Effector CD4-positive, alpha-beta T cell (primary cell): ENCODE measurements at regions not wholly inside any gene's neighbourhood (a gene's known extent, or its start where the extent isn't known, plus 50 kb on each side); places are given as distances from the start of the nearest gene placed in this dataset.

ENCODE experiments used
- DNase-seq: peaks from one replicate; pipeline ENCODE4 v3.0.0-alpha.2; 2020

DNA sequence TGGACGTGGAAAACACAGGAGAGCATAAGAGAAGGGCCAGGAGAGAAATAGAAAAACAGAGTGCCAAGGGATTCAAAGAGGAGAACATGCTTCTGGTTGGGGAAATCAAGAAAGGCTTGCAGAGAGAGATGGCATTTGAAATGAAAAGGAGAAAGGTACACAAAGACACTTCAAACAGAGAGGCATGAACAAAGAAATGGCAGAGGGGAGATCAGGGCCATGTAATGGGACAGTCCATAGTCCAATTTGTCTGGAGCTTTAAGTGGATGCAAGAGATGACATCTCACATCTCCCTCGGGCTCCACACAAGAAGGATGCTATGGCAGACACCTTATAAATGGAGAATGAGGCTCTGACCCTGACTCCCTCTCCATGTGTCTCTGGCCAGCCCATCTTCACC lies 331.1 kb downstream of the MLLT3 start:
- DNase-seq: no peak

DNA sequence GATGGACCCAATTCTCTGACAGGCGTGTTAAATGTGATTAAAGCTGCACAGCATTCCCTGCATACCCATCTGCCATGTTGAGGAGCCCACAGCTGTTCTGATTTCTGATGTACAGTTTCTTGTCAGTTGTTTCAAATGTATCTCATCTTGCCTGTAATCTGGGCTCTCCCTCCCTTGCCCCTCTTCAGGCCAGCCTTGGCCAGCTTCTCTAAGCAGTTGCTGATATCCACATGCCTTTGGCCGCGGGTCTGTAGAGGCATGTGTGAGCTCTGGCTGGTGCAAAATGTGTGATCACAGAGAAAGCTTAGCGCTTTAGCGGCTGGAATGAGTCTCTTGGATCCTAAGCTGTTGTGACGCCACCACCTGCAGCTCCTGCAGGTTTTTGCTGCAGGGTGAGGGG lies 332.0 kb downstream of the MLLT3 start:
- DNase-seq: no peak

DNA sequence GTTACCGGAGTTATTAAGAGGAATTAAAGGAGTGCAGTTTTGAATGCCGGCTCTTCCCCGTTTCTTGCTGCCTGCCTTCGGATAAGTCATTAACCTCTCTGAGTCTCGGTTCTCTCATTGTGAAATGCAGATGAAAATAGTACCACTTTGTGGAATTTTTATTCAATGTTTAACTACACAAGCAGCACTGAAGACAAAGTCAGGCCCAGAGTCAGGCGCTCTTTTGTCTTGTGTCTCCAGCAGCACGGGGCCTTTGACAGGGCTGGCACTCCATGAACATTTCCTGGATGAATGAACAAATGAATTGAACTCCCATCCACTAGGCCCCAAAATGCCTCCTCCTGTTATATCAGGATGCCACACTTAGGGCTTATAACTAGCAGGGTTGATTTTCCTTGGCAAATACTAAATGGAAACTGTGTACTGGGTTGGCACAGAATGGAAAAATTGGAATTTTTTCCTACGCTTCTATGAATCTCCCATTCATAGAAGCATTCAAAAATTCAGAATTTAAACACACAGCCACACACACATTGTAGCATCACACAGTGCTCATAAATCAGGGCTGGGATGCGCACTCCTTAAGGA lies 332.8 kb downstream of the MLLT3 start:
- no peak for DNase-seq

DNA sequence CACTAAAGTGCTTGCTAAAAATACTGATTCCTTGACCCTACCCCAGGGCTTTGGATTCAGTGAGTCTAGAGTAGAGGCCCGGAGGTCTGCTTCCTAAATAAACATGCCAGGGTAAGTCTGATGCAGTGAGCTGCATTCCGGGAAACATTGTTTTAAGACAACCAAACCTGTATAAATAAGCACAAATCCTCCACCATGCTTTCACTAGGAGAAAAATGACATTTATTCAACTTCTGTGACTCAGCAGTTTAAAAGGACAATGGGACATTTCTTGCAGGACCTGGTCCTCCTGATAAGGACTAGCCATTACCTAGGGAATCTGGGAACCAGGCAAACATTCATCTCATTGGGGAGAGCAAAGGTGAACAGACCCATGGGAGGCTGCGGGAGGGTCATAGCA lies 335.3 kb downstream of the MLLT3 start:
- DNase-seq: no peak

DNA sequence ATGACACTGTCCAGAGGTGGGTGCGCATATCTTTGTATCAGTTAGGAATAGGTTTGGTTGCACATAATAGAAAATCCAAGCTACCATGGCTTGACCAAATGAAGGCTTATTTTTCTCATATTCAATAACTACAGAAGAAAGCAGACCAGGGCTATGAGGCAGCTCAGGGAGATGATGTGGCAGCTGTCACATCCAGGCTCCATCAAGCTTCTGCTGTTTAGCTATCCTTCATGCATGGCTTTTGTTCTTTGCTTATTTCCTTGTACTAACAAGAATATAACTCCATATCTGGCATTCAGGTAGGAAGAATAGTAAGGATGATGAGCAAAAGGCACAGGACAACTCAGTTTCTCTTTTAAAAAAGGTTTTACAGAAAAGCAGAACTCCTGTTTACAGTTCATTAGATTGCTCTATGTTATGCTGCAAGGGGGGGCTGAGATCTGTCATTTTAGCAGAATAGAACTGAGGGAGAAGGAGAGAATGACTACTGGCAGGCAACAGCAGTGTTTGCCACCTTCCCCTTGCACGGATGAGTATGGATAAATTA lies 336.1 kb downstream of the MLLT3 start:
- no peak for DNase-seq

DNA sequence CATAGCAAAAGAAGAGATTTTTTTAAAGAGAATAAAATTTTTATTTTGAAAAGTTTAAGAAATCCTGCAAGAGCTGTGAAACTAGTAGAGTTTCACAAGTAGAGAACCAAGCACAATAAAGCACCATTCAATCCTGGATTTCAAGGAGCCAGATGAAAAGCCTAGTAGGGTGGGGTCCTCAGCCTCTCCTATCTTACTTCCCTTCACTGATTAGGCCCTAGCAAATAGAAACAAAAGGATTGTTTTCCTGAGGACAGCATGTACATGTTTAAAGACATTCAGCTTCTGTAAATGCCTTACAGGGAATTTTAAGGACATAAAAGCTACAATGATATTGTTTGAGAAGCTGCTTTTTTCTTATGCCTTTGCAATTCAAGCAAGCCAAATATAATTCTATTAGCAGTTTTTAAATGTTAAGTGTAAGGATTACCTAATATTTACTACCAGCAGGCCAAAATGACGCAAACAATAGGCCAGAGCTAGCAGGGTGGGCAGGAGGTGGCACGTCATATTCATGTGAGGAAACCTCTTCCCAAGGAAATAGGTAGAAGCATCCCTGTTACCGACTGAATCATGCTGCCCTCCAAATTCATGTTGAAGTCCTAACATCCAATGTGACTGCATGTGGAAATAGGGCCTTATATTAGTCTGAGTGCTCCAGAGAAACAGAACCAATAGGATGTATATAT lies 337.6 kb downstream of the MLLT3 start:
- DNase-seq: no peak

DNA sequence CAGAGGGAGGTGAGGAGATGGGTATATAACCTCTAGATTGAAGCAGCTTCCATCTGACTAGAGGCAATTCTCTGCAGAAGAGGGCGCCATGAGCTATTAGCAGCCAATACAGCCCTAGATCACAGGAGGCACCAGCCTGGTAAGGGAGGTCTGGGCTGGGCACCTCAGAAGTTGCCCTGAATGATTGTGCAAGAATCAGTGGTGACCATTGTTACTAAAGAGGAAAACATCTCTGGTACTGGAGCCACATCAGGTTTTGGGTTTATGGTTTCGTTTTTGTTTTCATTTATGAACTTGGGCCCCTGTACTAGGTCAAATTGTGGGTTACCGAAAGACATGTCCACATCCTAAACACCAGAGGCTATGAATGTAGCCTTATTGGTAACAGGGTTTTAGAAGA lies 342.0 kb downstream of the MLLT3 start:
- DNase-seq: no peak

DNA sequence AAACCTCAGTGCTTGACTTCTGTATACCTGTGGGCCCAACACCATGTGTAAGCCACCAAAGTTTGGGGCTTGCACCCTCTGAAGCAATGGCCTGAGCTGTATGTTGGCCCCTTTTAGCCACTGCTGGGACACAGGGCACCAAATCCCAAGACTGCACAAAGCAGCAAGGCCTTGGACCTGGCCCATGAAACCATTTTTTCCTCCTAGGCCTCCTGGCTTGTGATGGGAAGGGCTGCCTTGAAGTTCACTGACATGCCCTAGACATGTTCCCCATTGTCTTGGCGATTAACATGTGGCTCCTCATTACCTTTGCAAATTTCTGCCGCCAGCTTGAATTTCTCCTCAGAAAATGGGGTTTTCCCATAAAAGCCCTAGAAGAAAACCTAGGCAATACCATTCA lies 345.5 kb downstream of the MLLT3 start:
- DNase-seq: no peak

DNA sequence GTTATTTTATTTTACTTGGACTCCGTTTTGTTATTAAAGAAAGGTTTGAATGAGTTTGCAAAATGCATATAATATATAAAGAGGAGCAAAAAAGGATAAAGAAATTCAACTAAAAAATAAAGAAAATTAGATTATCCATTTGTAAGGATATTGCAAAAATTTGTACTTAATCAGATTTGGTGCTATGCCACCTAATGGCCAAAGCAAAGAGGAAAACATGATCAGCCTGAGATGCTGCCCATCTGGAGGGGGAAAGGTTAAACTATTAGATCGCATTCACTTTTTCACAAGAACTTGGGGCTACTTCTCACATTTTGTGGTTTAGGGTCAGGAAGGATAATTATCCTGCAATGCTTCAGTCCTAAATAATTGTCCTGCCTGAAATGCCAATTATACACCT lies 350.6 kb downstream of the MLLT3 start:
- DNase-seq: no peak

DNA sequence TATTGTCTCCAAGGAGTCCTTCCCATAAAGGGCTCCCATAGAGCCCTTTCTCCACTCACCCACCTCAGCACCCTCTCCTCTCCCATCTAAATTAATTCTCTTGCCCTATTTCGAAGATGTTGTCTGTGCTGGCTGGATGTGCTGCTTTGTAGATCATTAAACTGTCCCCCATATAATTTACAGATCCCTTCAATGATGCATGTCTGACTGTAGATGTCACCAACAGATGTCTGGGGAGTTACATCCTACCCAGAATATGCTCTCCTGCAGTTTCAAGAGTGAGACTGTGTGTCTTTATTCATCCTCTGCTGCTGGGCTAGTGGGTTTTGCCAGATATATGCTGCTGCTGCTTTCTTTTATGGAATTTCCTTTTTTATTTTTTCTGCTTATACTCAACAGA lies 351.2 kb downstream of the MLLT3 start:
- DNase-seq: no peak

DNA sequence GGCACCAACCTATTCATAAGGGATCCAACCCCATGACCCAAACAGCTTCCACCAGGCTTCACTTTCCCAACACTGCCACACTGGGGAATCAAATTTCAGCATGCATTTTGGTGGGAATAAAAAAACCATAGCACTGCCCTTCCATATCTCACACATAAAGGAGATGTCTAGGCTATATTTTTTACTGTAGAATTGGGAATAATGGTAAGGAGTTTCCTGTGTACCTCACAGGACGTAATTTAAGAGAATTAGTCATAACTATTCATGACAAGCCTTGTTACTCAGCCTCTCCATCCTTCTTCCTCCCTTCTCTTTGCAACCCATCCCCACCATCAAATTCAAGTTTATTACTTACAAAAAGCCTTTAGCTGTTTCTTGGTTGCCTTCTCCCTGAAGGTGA lies 352.1 kb downstream of the MLLT3 start:
- DNase-seq: no peak

DNA sequence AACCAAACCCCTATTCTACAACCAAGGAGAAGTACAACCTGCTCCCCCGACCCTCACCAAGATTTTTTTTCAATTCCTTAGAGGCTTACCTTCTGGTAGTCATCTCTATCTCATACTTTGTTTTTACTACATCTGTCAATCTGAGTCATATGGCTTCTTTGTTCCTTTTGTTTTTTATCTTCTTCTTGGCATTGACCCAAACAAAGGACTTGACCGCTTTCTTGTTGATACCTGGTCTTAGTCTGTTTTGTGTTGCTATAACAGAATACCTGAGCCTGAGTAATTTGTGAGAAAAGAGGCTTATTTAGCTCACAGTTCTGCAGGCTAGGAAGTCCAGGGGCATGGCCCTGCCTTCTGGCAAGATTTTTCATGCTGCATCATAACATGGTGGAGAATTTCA lies 352.7 kb downstream of the MLLT3 start:
- DNase-seq: no peak

DNA sequence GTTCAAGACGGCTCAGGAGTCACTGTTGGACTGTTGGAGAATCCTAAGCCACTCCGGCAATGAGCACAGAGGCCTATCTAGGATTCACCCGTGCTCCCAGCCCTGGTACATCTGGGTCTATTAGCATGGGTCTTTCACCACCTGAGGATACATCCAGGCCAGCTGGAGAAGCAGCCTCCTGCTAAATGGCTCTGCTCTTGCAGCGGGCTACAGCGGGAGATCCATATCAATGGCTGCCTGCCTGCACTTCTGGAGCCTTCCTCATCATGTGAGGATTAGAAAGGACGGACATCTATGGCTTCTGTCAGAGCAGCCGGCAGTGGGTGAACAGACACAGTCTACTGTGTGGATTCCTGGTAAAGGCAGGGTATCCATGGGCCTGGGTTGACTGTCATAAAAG lies 357.4 kb downstream of the MLLT3 start:
- no peak for DNase-seq

DNA sequence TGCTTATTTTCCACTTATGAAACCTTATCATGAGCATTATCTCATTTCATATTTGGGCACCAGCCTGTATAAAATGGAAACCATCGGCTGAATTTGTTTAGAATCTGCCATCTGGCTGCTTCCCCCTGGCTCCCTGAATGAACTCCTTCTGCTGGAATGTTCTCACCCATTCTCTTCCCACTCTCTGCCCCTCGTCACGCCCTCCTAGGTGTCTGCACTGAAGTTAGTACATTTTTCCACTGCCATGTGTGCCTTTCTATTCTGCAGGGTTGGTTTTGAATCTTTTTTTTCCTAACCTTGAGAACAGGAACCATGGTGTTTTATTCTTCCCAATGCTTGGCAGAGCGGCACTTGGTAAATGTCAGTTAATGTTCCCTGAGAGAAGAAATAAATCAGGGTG lies 359.7 kb downstream of the MLLT3 start:
- no peak for DNase-seq

DNA sequence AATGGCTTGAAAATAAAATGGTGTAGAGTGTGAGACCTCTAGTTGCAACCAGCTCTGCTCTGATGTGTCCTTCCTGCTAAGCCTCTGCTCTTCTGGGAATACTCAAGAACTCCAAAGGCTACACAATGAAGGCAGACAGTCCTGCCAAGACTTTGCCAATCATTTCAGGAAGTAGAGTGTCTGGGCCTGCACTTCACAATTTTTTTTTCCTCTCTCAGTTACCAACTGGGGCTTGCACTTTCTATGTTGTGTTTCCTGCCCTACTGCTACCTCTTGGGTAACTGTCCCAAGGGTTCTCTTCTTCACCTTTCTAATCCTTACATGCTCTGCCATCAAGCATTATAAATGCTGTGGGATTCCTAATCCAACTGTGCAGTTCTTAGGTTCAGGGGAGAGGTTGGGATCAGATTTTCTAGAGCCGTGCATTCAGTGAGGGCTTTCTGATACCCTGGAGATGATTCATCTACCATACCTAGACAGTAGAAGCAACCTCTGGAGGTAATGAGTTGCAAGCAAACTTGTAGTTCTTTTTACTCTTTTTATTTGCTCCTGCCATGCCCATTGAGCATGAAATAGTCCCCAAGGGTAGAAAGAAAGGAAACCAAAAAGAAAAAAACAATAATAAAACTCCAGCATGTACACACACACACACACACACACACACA lies 365.9 kb downstream of the MLLT3 start:
- no peak for DNase-seq

DNA sequence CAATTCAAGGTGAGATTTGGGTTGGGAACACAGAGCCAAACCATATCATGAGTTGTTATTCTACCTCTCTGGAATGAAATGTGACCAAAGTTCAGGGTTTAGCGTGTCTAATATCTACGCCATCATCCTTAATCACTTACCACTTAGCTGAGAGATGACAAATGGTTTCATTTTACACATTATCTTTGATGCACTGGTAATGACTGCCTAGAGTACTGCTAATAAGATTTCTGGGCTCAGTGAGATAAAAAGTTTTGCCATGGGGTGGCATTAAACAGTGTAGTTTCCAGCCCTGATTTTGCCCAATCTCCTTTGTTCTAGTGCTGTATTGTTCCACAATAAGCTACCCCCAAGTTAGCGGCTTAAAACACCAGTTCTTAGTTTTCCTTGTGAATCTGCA lies 367.2 kb downstream of the MLLT3 start:
- no peak for DNase-seq

DNA sequence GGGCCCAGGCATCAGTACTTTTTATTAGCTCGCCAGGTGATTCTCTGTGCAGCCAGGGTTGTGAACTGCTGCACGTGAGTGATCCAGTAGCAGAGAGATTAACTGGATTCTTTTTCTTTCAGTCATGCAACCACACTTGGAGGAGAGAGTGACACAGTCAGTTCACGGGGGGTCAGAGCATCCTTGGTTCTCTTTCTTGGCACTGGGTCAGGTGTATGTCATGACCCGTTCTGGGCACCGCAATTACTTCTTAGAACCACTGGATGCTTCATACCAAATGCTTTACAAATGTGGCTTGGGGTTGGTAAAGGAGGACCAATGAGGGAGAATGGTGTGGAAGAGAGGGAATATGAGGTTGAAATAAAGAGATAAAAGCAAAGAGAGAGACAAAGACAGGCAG lies 368.7 kb downstream of the MLLT3 start:
- no peak for DNase-seq

DNA sequence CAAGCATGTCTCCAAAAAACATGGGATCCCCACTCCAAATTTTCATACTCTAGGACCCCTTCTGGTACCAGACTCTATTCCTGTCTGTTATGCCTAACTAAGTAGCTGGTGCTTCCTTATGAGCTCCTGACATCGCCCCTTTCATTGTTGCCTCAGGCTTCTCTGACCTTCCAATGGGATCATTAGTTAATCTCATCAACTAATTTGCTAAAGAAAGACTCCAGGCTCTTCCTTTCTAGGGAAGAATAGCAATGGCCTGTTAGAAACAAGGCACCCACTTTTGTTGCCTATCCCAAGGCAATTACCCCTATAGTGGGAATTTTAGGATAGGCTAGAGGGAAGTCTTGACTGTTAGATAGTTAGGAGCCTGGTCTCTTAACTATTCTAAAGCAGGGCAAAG lies 369.5 kb downstream of the MLLT3 start:
- DNase-seq: no peak

DNA sequence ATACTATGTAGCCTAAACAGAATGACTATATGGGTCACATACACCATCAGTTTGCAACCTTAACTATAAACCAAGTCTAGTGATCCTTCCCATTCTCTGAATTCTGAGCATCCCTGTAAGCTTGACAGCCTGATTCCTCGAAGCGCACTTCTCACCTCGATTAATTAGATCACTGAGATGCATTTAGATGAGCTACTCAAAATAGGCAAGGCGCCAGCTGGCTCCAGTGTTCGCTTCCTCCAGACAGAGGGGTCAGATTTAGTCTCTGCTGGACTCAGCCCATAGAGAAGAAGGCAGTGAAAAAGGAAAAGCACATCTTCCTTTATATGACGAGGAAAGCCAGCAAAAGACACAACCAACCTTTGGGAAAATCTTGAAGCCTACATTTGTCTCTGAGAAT lies 371.5 kb downstream of the MLLT3 start:
- DNase-seq: no peak

DNA sequence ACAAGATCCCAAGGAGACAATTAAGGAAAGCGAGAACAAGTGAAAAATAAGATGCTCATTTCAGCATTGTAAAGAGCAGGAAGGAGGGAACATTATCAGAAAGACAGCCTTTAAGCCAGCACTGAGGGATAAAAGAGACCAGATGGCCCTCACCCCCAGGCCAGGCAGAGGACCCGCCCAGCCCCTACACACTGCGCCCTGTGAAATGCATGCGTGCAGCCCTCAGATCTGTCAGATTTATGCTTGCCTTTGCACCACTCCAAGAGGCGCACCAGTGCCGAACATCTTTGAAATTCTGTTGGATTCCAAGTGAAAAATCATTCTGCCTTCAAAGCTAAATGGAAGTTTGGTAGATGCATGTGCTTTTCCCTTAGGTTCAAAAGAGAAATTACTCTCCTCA lies 378.0 kb downstream of the MLLT3 start:
- DNase-seq: no peak

DNA sequence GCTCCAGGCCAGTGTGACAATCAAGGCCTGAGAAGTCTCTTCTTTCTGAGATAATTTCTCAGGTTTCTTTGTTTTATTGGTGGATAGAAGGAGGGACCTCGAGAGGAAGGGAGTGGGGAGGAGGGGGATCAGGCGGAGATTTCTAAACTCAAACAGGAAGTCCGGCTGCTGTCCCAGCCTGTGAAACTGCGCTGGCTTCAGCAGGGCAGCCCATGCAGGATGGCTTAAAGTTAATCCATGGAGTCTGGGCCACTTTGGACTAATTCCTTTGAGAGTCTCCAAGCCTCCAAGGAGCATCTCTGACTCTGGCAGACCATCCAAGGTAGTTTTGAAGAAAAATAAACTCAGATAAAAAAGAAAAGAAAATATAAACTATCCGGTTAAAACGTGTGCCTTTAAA lies 378.5 kb downstream of the MLLT3 start:
- no peak for DNase-seq

DNA sequence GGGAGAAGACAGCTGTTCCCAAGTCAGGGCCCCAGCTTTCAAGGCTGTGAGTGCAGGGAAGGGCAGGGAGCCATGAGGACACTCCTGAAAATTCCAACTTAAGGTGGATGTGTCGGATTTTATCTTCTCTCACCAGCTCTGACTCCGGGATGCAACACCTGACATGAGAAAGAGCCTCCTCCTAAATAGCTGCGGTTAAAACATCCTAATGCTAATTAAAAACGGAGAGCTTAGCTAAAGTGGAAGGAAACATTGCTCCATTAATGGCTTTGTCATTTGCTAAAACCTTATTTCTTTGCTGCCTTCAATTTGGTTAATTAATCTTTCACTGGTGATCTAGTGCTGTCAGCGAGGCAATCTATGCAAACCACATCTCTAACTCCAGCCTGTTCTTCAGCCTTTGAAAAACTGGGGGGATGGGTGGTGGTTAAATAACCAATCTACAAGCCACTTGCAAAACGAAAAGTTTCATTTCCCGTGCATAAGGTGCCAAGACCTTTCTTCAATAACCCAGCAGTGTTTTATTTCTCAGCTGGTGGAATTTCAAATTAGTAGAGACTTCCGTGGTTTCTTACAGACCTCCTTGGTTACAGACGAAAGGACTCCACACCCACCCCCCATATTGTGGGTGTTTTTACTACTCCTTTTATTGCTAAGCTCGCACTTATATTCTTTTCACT lies 379.6 kb downstream of the MLLT3 start:
- DNase-seq: no peak

DNA sequence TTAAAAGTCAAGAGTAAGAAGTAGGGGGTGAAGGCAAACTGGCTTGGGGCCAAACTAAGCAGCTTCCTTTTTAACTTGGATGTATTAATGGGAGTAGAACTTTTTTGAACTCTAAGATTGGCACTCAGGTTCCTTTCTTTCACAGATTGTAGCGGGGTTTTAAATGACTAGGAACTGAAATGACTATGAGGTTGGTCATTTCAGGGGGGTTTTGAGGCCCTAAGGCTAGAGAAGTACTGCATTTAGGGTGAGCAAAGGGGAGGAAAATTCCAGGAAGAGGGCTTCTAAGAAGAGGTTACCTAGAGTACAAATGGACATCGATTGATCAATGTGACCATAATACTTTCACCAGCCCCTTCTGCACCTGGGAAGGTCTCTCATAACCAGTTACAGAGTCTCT lies 381.8 kb downstream of the MLLT3 start:
- no peak for DNase-seq

DNA sequence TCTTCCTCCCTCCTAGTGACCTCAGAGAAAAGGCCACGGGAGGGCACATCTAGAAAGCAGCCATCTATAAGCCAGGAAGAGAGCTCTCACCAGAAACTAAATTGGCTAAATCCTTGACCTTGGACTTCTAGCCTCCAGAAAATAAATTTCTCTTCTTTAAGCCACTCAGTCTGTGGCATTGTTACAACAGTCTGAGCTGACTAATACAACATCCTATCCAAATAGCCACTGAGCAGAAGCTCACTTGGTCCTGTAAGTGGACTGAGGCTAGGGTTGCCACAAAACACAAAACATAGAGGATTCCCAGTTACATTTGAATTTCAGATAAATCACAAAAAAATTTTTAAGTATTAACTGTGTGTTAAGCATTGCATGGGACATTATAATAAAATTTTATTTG lies 383.4 kb downstream of the MLLT3 start:
- no peak for DNase-seq
